RWPE1 (cell line): ENCODE measurements at regions not wholly inside any gene's neighbourhood (a gene's known extent, or its start where the extent isn't known, plus 50 kb on each side); places are given as distances from the start of the nearest gene placed in this dataset.

ENCODE experiments used
- CTCF ChIA-PET: fragments of 350-600 bp; sonication (Branson Sonifier 250); formaldehyde crosslinking; extraction: SDS; loops from one replicate; lab custom pipeline; 2021; lab: Yijun Ruan, JAX
- POLR2A ChIA-PET: fragments of 400-600 bp; formaldehyde crosslinking; extraction: SDS; loops from one replicate; lab custom pipeline; 2020; ENCODE audit warnings: antibody characterized with exemption; ENCODE audit not compliant: low non-redundant PET; lab: Yijun Ruan, JAX
- DNase-seq: peaks from one replicate; pipeline ENCODE4 v3.0.0; 2012; ENCODE audit warnings: low spot score
- H3K27ac ChIP-seq: fragments of 450-650 bp; 2 replicates; pipeline ENCODE4 v1.5.1; 2017
- TF ChIP-seq, protein P1 (sequence below): fragments of 450-650 bp; conservative IDR thresholded peaks from 2 replicates; pipeline ENCODE4 v1.5.1; 2017; ENCODE audit warnings: low read depth, mild to moderate bottlenecking

DNA sequence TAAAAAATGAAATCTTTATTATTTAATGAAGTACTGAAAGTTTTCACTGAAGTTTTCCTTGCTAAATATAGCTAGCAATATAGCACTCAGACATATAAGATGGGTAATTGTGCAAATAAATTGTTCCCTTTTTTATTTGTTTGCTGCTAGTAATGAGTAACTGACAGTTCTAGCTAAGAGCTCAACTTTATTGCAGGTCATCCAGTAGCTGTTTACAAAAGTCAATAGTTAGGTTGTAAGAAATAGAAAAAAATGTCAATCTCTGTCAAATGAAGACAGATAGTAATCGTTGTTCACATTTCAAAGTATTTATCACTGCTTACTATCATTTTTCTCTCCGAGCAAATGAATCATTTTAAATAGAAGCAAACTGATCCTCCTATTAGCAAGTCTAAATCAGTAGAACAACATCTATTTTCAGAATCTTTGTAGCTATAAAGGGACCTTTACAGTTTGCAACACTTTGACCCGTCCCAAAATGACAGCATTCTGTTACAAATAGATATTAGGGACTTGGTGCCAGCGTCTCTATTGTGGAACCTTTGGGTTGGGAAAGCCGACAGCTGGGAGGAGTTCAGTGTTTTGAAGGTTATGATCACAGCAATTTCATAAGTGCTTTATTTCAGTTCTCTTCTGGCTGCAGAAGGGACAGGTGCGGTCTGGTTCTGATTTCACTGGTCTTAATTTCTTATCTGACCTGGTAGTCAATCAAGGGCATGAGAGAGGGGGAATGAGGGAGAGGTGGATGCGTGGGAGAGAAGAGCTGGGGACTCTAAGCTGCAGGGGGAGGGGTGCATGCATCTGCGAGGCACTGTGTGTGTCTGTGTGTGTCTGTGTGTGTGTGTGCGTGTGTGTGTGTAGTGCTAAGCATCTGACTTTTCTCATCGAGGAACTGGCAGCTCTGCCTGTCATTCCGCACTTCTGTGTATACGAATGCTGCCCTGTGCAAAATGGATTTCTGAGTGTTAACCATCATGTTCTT is 227.9 kb upstream of the PITX2 start:
- ChIA-PET CTCF (no interaction called here), POLR2A (no interaction called here)
- TF ChIP-seq, protein P1, sequence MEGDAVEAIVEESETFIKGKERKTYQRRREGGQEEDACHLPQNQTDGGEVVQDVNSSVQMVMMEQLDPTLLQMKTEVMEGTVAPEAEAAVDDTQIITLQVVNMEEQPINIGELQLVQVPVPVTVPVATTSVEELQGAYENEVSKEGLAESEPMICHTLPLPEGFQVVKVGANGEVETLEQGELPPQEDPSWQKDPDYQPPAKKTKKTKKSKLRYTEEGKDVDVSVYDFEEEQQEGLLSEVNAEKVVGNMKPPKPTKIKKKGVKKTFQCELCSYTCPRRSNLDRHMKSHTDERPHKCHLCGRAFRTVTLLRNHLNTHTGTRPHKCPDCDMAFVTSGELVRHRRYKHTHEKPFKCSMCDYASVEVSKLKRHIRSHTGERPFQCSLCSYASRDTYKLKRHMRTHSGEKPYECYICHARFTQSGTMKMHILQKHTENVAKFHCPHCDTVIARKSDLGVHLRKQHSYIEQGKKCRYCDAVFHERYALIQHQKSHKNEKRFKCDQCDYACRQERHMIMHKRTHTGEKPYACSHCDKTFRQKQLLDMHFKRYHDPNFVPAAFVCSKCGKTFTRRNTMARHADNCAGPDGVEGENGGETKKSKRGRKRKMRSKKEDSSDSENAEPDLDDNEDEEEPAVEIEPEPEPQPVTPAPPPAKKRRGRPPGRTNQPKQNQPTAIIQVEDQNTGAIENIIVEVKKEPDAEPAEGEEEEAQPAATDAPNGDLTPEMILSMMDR, result no peak
- no peak overlapping the region for H3K27ac ChIP-seq
- DNase-seq, result no peak

DNA sequence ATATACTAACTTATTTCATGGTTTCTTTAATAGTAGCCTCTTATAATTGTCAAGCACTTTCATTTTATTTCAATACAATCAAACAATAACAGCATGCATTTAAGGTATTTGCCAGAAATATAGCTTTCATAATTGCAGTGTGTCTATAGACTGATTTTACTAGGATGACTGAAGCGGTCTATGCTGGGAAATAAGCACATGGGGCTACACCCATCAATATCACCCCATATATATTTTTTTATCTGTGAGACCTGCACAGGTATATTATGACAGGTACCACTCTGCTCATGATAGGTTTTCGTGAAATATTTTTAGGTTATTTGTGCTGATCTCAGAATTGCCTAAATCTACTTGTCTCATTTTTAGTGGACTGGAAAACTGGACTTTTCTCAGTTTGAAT is 229.1 kb upstream of the PITX2 start:
- ChIA-PET POLR2A (no interaction called here), CTCF (no interaction called here)
- TF ChIP-seq, protein P1, result no peak
- H3K27ac ChIP-seq, result no peak overlapping the region
- no peak for DNase-seq

DNA sequence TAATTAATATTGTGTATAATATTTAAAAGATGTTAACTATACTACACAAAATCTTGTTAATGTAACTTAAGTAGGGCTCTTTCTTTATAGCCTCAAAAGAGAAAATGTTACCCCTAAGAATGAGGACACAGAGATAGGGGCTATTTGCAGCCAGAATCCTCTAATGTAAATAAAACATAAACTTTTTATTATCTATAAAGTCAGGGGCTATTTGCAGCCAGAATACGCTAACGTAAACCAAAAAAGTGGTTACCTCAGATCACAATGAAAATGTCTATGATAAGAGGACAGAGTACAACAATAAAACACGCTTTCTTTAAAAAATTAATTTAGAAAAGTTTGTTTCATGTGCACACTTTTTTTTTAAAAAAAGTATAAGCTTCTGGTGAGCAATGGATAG is 229.9 kb upstream of the PITX2 start:
- TF ChIP-seq, protein P1, result no peak
- ChIA-PET CTCF (no interaction called here), POLR2A (no interaction called here)
- DNase-seq, result no peak
- H3K27ac ChIP-seq, result no peak overlapping the region

DNA sequence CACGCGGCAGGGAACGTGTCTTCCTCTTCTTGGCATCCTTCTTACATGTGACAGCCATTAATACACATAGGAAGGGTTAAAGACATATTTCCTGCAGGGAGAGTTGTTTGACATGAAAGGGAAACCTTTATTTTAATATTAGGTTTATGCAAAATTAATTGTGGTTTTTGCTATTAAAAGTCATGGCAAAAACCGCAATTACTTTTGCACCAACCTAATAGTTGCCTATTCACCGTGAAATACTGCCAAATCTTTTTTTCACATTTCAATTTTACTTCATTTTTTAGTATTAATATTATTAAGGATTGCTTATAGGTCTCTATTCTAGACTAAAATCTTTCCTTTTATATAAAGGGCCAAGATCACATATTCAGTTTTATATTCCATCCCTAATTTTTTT is 230.4 kb upstream of the PITX2 start:
- POLR2A ChIA-PET, result no interaction called here
- no peak overlapping the region for H3K27ac ChIP-seq
- TF ChIP-seq, protein P1, result no peak
- DNase-seq, result no peak
- CTCF ChIA-PET, result no interaction called here

DNA sequence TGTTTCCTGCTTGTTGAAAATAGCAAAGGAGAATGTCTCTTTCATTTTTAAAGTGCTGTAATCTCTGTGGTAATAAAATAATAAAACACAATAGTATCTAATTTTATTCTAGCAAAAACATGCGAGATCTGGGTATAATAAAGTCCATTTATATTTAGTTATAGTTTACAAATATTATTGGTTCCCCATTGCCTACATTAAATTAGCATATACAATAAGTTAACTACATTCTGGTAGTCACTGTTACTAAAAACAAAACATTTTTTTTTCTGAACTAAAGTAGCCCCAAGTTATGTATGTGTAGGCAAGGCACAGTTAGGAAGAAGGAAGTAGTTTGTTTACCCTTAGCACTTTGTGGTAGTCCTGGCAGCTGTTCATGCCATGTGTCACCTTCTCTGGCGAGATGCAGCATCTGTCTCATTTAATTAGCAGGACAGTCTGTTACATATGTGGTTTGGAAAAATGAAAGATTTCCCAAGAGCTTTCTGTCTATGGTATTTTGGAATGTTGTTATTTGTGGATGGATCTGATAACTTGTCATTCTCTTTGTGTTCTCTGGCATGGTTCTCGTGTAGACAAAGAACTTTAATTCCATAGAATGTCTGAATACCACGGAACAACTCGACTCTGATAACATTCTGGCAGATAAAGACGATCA is 231.3 kb upstream of the PITX2 start:
- ChIA-PET CTCF (no interaction called here), POLR2A (no interaction called here)
- no peak overlapping the region for H3K27ac ChIP-seq
- peak; percentile 3 for DNase-seq
- TF ChIP-seq, protein P1, result no peak

DNA sequence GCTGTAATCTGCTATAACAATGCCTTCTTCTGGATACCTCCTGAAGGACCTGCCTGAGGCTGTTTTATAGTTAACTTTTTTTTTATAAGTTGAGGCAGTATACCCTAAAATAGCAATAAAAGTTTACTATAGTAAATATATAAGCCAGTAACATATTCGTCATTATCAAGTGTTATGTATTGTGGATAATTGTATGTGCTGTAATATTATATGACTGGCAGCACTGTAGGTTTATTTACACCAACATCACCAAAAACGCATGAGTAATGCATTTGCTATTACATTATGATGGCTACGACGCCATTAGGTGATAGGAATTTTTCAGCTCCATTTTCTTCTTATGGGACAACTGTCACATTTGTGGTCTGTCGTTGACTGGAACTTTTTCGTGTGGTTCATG is 237.2 kb upstream of the PITX2 start:
- ChIA-PET CTCF (no interaction called here), POLR2A (no interaction called here)
- DNase-seq, result no peak
- no peak overlapping the region for H3K27ac ChIP-seq
- TF ChIP-seq, protein P1, result no peak
